ENCODE measurements at regions not wholly inside any gene's neighbourhood (a gene's known extent, or its start where the extent isn't known, plus 50 kb on each side); places are given as distances from the start of the nearest gene placed in this dataset.
A peak's percentile ranks its signal among the peaks of the same experiment; 100 is the strongest.
"Not testable (repeated sequence)": the region's sequence is repeated elsewhere in the genome, so short reads cannot be mapped to it uniquely, and the experiment has no call there.

DNA sequence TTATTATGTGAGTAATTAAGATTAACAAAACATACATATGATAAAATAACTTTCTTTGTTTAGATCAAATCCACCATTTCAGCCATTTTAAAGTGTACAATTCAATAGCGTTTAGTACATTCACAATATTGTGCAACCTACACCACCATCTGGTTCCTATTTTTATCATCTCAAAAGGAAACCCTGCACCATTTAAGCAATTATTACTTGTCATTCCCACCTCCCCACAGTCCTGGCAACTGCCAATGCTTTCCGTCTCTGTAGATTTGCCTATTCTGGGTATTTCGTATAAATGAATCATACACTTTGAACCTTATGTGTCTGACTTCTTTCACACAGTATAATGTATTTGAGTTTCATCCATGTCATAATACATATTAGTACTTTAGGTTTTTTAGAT, 162.5 kb upstream of the CNTNAP4 start:
- no peak overlapping the region for H3K4me3 ChIP-seq
- H3K27me3 ChIP-seq: no peaks in the 10 kb centered on the region
- no peaks in the 10 kb centered on the region for H3K36me3 ChIP-seq
- peaks cover 0 to 2% (median 0%) of the 10 kb centered on the region in 4 donors for H3K9me3 ChIP-seq
- no peak overlapping the region for H3K27ac ChIP-seq
- 67 to 79% methylated on average over 3 of the region's 3 CpGs for WGBS, 2 donors
- intact Hi-C loops (cut with DNase I): no loop called here
- no peaks in the 10 kb centered on the region for H3K4me1 ChIP-seq
- no peak for DNase-seq
- no peak for TF ChIP-seq CTCF (IDR thresholded peaks at IDR 0.05)
- no peak for TF ChIP-seq POLR2AphosphoS5 (IDR thresholded peaks at IDR 0.05)
- TF ChIP-seq POLR2A (IDR thresholded peaks at IDR 0.05): no peak
- no peak for TF ChIP-seq EP300 (IDR thresholded peaks at IDR 0.05)

GRCh38 chr16:76118344-76118743, 158.9 kb upstream of the CNTNAP4 start:
- Histone ChIP-seq H3K4me3 (no peak overlapping the region), H3K9me3 (no peaks in the 10 kb centered on the region), H3K27ac (no peak overlapping the region), H3K27me3 (no peaks in the 10 kb centered on the region), H3K36me3 (no peaks in the 10 kb centered on the region), H3K4me1 (no peaks in the 10 kb centered on the region)
- WGBS, 2 donors: 67 to 75% methylated on average over 1 of the region's 1 CpG
- TF ChIP-seq POLR2AphosphoS5 (IDR thresholded peaks at IDR 0.05) (no peak), EP300 (IDR thresholded peaks at IDR 0.05) (no peak), POLR2A (IDR thresholded peaks at IDR 0.05) (no peak), CTCF (IDR thresholded peaks at IDR 0.05) (no peak)
- DNase-seq: no peak
- intact Hi-C loops (cut with DNase I): no loop called here

- DNase-seq: no peak
- Histone ChIP-seq H3K27ac (peak overlapping the region in 1 of 4 donors; percentile 7), H3K9me3 (no peaks in the 10 kb centered on the region), H3K4me1 (no peaks in the 10 kb centered on the region), H3K27me3 (no peaks in the 10 kb centered on the region), H3K4me3 (no peak overlapping the region), H3K36me3 (no peaks in the 10 kb centered on the region)
- intact Hi-C loops (cut with DNase I): no loop called here
- 64 to 76% methylated on average over 4 of the region's 4 CpGs for WGBS, 2 donors
- TF ChIP-seq POLR2AphosphoS5 (IDR thresholded peaks at IDR 0.05) (no peak), EP300 (IDR thresholded peaks at IDR 0.05) (no peak), CTCF (IDR thresholded peaks at IDR 0.05) (no peak), POLR2A (IDR thresholded peaks at IDR 0.05) (no peak)
Measured at GRCh38 chr16:76121636-76122035, 155.6 kb upstream of the CNTNAP4 start.

GRCh38 chr16:76123966-76124365, 153.2 kb upstream of the CNTNAP4 start:
- no peak for TF ChIP-seq POLR2AphosphoS5 (IDR thresholded peaks at IDR 0.05)
- no peak for TF ChIP-seq EP300 (IDR thresholded peaks at IDR 0.05)
- Histone ChIP-seq H3K4me3 (no peak overlapping the region), H3K36me3 (no peaks in the 10 kb centered on the region), H3K27me3 (no peaks in the 10 kb centered on the region), H3K9me3 (no peaks in the 10 kb centered on the region), H3K4me1 (no peaks in the 10 kb centered on the region), H3K27ac (no peak overlapping the region)
- WGBS, 2 donors: 80 to 82% methylated on average over 3 of the region's 3 CpGs
- no peak for DNase-seq
- intact Hi-C loops (cut with DNase I): no loop called here

GRCh38 chr16:76125871-76126270, 151.3 kb upstream of the CNTNAP4 start:
- intact Hi-C loops (cut with DNase I): no loop called here
- DNase-seq: no peak
- H3K27ac ChIP-seq: no peak overlapping the region
- no peaks in the 10 kb centered on the region for H3K4me1 ChIP-seq
- TF ChIP-seq CTCF (IDR thresholded peaks at IDR 0.05) (no peak), EP300 (IDR thresholded peaks at IDR 0.05) (no peak), POLR2AphosphoS5 (IDR thresholded peaks at IDR 0.05) (no peak), POLR2A (IDR thresholded peaks at IDR 0.05) (no peak)
- no peaks in the 10 kb centered on the region for H3K9me3 ChIP-seq
- H3K36me3 ChIP-seq: no peaks in the 10 kb centered on the region
- H3K4me3 ChIP-seq: no peak overlapping the region
- no peaks in the 10 kb centered on the region for H3K27me3 ChIP-seq

GRCh38 chr16:76138056-76138455, 139.1 kb upstream of the CNTNAP4 start:
- H3K4me3 ChIP-seq; H3K9me3 ChIP-seq; intact Hi-C loops (cut with DNase I); H3K27me3 ChIP-seq; DNase-seq; H3K27ac ChIP-seq; H3K4me1 ChIP-seq; H3K36me3 ChIP-seq: not testable (repeated sequence)
- 24 to 57% methylated on average over 6 of the region's 6 CpGs for WGBS, 2 donors

Data from sigmoid colon (tissue), 6 donors.